Lung microvascular endothelial cell (primary cell): ENCODE measurements at regions not wholly inside any gene's neighbourhood (a gene's known extent, or its start where the extent isn't known, plus 50 kb on each side); places are given as distances from the start of the nearest gene placed in this dataset.
A peak's percentile ranks its signal among the peaks of the same experiment; 100 is the strongest.
"Not testable (repeated sequence)": the region's sequence is repeated elsewhere in the genome, so short reads cannot be mapped to it uniquely, and the experiment has no call there.

ENCODE experiments used
- DNase-seq, 2 donors: peaks; one replicate each; pipeline versions ENCODE4 v3.0.0 to v3.0.0-alpha.2; 2010; ENCODE audit warnings: low read depth in 2 of 2

GRCh38 chr21:17238468-17238867, 274.4 kb upstream of the CXADR start:
- no peak for DNase-seq

DNA sequence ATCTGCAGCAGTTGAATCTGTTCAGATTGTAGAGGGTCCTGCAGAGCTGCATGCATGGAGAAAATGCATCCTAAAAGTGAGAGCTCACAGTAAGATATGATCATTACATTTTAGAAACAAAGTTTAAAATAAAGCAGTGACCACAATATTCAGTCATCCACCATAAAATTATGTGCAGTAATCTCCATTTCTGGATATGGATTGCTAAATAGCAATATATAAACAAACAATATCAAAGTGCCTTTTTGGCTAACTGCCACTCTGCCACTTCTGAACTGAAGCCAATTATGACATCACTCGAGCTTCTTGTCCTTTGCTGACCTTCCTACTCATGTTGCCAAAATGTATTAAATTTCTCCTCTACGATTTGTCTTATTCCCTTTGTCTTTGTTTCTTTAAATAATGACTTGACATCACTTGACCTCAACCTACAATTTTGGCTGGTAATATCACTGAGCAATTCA, 262.0 kb upstream of the CXADR start:
- DNase-seq = no peak

GRCh38 chr21:17257784-17258183, 255.1 kb upstream of the CXADR start:
- no peak for DNase-seq

DNA sequence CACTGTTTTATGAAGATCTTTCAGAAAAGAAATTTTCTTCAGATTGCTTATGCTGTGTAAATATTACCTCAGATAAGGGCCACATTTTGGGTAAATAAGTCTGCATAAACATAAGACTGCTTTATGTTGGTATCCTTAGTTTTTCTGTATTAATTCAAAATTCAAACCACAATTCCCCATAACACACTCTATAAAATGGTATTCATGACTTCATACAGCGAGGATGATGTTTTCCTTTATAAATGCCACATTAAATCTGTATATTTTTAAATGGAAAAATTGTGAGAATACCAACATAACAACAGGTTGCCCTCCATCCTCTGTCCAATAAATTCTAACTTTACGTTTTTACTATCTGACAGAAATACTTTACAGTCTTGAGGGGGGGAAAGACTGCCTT, 248.7 kb upstream of the CXADR start:
- no peak for DNase-seq

- DNase-seq = no peak
Measured at GRCh38 chr21:17269760-17270159, 243.1 kb upstream of the CXADR start.

DNA sequence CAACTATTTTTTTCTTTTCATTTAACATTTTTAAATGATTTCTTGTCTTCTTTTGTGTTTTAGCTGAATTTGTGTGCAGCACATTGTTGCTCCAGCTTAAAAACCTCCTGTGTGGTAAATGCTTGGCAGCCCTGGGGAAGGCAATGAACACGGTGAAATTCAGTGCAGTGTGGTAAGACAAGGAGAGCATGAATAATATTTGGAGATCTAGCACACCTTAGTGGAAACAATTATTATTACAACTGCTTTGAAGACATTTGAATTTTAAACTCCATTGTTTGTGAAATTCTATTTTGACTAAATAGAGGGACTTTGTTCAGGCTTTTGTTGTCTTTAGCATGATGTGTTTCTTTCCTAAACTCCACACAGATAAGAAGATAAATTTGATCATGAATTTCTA, 242.6 kb upstream of the CXADR start:
- DNase-seq = peak; percentile 14 to 70

- no peak for DNase-seq
Measured at GRCh38 chr21:17279663-17280062, 233.2 kb upstream of the CXADR start.

GRCh38 chr21:17293016-17293562, 219.8 kb upstream of the CXADR start:
- not testable (repeated sequence) for DNase-seq

DNA sequence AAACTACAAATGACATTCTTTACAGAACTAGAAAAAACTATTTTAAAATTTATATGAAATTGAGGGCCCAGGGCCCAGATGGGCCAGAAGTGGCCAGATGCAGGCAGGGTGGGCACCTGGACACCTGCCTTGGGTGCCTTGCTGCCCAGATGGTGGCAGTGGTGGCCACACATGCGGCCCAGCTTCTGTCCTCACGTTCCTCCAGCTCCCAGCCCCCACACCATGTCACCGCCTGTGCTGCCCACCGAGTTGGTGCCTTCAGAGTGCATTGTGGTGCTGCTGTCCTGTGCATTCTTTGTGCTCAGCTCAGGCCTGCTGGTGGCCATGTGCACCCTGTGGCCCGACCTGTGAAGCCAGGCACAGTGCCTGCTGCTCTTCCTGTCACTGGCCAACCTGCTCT, 216.8 kb upstream of the CXADR start:
- DNase-seq = no peak

- DNase-seq = not testable (repeated sequence)
Measured at GRCh38 chr21:17299576-17299975, 213.3 kb upstream of the CXADR start.

DNA sequence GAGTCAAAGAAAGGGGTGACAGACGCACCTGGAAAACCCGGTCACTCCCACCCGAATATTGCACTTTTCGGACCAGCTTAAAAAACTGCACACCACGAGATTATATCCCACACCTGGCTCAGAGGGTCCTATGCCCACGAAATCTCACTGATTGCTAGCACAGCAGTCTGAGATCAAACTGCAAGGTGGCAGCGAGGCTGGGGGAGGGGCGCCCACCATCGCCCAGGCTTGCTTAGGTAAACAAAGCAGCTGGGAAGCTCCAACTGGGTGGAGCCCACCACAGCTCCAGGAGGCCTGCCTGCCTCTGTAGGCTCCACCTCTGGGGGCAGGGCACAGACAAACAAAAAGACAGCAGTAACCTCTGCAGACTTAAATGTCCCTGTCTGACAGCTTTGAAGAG, 185.1 kb upstream of the CXADR start:
- not testable (repeated sequence) for DNase-seq

GRCh38 chr21:17334484-17334883, 178.4 kb upstream of the CXADR start:
- no peak for DNase-seq

GRCh38 chr21:17340081-17340480, 172.8 kb upstream of the CXADR start:
- DNase-seq = no peak

DNA sequence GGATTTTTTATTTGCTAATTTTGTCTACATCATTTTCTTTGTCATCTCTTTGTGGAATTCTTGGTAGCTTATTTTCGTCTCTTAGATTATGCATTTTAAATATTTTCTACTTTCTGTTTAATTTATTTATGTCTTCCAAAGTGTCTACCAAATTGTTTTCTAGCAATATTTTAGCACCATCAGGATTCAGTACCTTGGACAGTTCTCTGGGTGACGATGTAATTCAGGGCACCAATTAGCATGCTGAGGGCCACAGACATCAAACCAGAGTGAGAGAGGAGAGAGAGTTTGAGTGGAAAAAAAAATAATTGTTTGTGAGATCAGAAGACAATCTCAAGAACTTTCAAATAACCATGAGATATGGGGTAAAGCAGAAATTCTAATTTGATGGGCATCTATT, 169.8 kb upstream of the CXADR start:
- peak; percentile 22 to 52 for DNase-seq

- no peak for DNase-seq
Measured at GRCh38 chr21:17348357-17348756, 164.5 kb upstream of the CXADR start.

DNA sequence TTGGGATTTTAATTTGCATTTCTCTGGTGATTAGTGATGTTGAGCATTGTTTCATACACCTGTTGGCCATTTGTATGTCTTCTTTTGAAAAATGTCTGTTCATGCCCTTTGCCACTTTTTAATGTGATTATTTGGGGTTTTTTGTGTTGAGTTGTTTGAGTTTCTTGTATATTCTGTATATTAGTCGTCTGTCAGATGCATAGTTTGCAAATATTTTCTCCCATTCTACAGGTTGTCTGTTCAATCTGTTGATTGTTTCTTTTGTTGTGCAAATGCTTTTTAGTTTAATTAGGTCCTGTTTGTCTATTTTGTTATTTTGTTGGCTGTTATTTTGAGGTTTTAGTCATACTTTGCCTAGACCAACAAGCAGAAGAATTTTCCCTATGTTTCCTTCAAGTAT, 164.0 kb upstream of the CXADR start:
- no peak for DNase-seq

DNA sequence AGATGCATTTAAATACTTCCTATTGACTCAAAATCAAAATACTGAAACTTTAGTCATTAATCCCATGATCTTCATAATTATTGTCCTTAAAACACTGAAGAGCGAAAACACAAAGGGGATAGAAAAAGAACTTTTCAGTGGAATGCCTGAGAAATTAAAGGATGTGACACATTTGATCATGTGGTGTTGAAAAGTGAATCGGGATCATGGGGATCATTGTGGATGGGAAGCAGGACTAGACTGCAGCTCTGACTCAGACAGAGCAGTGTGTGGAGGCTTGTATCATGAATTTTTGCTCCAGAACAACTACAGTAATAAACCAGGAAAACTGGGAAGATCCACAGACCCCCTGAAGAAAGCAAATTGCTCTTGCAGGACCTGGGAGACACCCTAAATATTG, 161.1 kb upstream of the CXADR start:
- peak; percentile 50 to 53 for DNase-seq

- no peak for DNase-seq
Measured at GRCh38 chr21:17352996-17353655, 159.7 kb upstream of the CXADR start.

GRCh38 chr21:17359781-17360180, 153.1 kb upstream of the CXADR start:
- no peak for DNase-seq

DNA sequence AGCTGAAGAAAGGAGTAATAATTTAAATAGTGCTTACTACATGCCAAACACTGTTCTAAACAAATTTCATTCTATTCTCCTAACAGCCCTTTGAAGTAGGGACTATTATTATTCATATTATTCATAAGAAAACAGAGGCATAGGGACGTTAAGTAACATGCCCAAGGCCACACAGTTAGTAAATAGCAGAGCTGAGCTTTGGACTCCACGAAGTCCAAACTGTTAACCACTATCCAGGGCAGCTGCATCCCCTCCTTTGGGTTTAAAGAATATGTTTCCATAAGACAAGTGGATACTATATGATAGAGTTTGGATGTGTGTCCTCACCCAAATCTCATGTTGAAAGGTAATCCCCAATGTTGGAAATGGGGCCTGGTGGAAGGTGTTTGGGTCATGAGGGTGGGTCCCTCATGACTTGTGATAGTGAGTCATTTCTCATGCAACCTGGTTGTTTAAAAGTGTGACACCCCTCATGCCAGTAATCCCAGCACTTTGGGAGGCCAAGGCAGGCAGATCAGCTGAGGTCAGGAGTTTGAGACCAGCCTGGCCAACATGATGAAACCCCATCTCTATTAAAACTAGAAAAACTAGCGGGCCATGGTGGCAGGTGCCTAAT, 144.0 kb upstream of the CXADR start:
- no peak for DNase-seq

DNA sequence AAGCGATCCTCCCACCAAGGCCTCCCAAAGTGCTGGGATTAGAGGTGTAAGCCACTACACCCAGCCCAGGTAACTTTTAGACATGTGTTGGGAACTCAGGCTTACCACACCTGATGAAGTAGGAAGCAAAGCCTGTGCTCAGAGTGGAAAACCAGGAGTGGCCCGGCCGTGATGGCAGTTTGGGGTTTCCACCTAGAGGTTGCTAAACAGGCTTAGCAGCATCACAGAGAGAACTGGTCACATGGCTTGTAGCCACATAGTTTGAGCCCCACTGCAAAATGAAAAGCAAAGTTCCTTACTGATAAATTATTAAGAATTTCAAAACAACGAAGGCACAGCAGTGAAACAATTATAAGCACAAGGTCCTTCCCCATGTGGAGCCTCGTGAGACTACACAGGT, 142.6 kb upstream of the CXADR start:
- DNase-seq = no peak

- peak; percentile 35 to 44 for DNase-seq
Measured at GRCh38 chr21:17370916-17371315, 141.9 kb upstream of the CXADR start.

DNA sequence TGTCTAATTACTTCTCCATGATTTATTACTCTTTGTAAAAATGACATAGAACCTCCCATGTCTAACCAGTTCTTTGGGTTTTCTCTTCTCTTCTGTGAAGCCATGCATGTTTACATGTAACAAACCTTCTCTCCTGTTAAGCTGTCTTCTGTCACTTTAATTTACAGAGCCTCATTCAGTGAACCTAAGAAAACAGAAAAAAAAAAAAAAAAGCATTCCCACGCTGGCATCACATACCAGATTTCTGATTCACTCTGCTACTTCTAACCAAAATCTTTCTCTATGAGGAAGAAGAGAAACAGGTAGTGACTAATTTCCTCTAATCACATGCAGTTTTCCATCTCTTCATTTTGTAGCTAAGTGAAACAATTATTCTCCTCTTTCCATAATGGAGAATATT, 141.4 kb upstream of the CXADR start:
- DNase-seq = peak; percentile 88
